PC-9 (cell line): ENCODE measurements at regions not wholly inside any gene's neighbourhood (a gene's known extent, or its start where the extent isn't known, plus 50 kb on each side); places are given as distances from the start of the nearest gene placed in this dataset.

Experiments
- EZH2 ChIP-seq: fragments of 200-600 bp; sonication (generic); IDR thresholded peaks from 2 replicates; pipeline ENCODE4 v1.8.0; 2017; ENCODE audit warnings: antibody characterized with exemption, low read depth
- TF ChIP-seq, protein P1 (sequence below): fragments of 200-600 bp; sonication (generic); conservative IDR thresholded peaks from 2 replicates; pipeline ENCODE4 v1.6.1; 2017; ENCODE audit warnings: mixed run types, antibody characterized with exemption, mild to moderate bottlenecking, moderate library complexity

GRCh38 chr11:109197656-109198055 is 224.3 kb upstream of the C11orf87 start:
- TF ChIP-seq, protein P1, sequence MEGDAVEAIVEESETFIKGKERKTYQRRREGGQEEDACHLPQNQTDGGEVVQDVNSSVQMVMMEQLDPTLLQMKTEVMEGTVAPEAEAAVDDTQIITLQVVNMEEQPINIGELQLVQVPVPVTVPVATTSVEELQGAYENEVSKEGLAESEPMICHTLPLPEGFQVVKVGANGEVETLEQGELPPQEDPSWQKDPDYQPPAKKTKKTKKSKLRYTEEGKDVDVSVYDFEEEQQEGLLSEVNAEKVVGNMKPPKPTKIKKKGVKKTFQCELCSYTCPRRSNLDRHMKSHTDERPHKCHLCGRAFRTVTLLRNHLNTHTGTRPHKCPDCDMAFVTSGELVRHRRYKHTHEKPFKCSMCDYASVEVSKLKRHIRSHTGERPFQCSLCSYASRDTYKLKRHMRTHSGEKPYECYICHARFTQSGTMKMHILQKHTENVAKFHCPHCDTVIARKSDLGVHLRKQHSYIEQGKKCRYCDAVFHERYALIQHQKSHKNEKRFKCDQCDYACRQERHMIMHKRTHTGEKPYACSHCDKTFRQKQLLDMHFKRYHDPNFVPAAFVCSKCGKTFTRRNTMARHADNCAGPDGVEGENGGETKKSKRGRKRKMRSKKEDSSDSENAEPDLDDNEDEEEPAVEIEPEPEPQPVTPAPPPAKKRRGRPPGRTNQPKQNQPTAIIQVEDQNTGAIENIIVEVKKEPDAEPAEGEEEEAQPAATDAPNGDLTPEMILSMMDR: no peak
- TF ChIP-seq EZH2: no peak
